Lower leg skin (tissue), 3 donors: ENCODE measurements at regions not wholly inside any gene's neighbourhood (a gene's known extent, or its start where the extent isn't known, plus 50 kb on each side); places are given as distances from the start of the nearest gene placed in this dataset.

ENCODE experiments used
- CTCF ChIP-seq, 3 donors: fragments of 450-650 bp; IDR thresholded peaks; one replicate each; pipeline ENCODE4 v1.5.1; 2016; ENCODE audit warnings: antibody characterized with exemption in 3 of 3, mild to moderate bottlenecking in 3 of 3, moderate library complexity in 2 of 3
- POLR2A ChIP-seq, 2 donors: fragments of 450-650 bp; IDR thresholded peaks; one replicate each; pipeline ENCODE4 v1.6.1; 2016 to 2017; ENCODE audit warnings: antibody characterized with exemption in 2 of 2, mild to moderate bottlenecking in 1 of 2, moderate library complexity in 1 of 2

GRCh38 chr18:51361130-51361860 is 163.8 kb upstream of the MEX3C start:
- no peak for TF ChIP-seq CTCF (IDR thresholded peaks at IDR 0.05)
- no peak for TF ChIP-seq POLR2A (IDR thresholded peaks at IDR 0.05)
